ENCODE measurements at regions not wholly inside any gene's neighbourhood (a gene's known extent, or its start where the extent isn't known, plus 50 kb on each side); places are given as distances from the start of the nearest gene placed in this dataset.

- TF ChIP-seq CTCF (IDR thresholded peaks at IDR 0.05; ENCODE audit: low read length) (no peak), EZH2 (IDR thresholded peaks at IDR 0.05; ENCODE audit: borderline replicate concordance, low read length) (no peak)
Measured at GRCh38 chr9:38194870-38195269, 125.8 kb upstream of the SHB start.

Measured in OCI-LY1 (cell line).